Right cardiac atrium (tissue), 5 donors: ENCODE measurements at regions not wholly inside any gene's neighbourhood (a gene's known extent, or its start where the extent isn't known, plus 50 kb on each side); places are given as distances from the start of the nearest gene placed in this dataset.
"Not testable (repeated sequence)": the region's sequence is repeated elsewhere in the genome, so short reads cannot be mapped to it uniquely, and the experiment has no call there.

Experiments
- ATAC-seq, 2 donors: fragments of 200-7000 bp; cut with Tn5 transposase; one replicate each; pipeline versions ENCODE4 v1.8.0 to v1.9.1; 2020; ENCODE audit warnings: moderate library complexity in 2 of 2, mild to moderate bottlenecking in 1 of 2
- DNase-seq, 3 donors: peaks; one replicate each; pipeline ENCODE4 v3.0.0-alpha.2; 2020
- H3K27ac ChIP-seq: one replicate; pipeline ENCODE4 v1.5.1; 2013; ENCODE audit warnings: mild to moderate bottlenecking, low read length, control low read depth, moderate library complexity
- H3K27me3 ChIP-seq: one replicate; pipeline ENCODE4 v1.6.1; 2013; ENCODE audit not compliant: control insufficient read depth, insufficient read depth
- H3K4me1 ChIP-seq: one replicate; pipeline ENCODE4 v1.6.1; 2013; ENCODE audit warnings: low read length; ENCODE audit not compliant: control insufficient read depth, insufficient read depth
- H3K4me3 ChIP-seq: one replicate; pipeline ENCODE4 v1.5.1; 2013; ENCODE audit warnings: low read length, control low read depth
- H3K9me3 ChIP-seq: one replicate; pipeline ENCODE4 v1.6.1; 2013; ENCODE audit warnings: low read length; ENCODE audit not compliant: control insufficient read depth
- WGBS: extraction: QIAGEN DNeasy Blood & Tissue Kit; methylation state at CpG from one replicate; pipeline ENCODE4 v1.1.7; 2013; 5-methylcytosine and 5-hydroxymethylcytosine counted together
- intact Hi-C, 4 donors: fragments of 100-400 bp; cut with DNase I; formaldehyde crosslinking; loops; one replicate each; pipeline versions ENCODE4 v1.11.0 to v1.14.0; 2022 to 2023
- donor health status: healthy with polysubstance abuse.
- donor health status: DM: no; HTN: yes; CAD: no.
- donor health status: DM: no; HTN: no; CAD: no.
- donor health status: DM: no; HTN: yes; CAD: no; lungs with severe emphysema.
- donor health status: DM: yes; HTN: yes; CAD: no.

- no peak for DNase-seq
- Histone ChIP-seq H3K4me1 (no peaks in the 10 kb centered on the region), H3K27me3 (no peaks in the 10 kb centered on the region), H3K9me3 (no peaks in the 10 kb centered on the region), H3K27ac (no peak overlapping the region), H3K4me3 (no peak overlapping the region)
- intact Hi-C loops: loop anchor here in 1 of 4 donors (10.0 kb wide), 1 partner anchor 548 kb away; no protein-coding TSS in a partner anchor
- ATAC-seq: no peak
- WGBS: 96% methylated on average over 6 of the region's 6 CpGs
These were observed 66.8 kb upstream of the SEC11C start for GRCh38 chr18:59072727-59073421.

DNA sequence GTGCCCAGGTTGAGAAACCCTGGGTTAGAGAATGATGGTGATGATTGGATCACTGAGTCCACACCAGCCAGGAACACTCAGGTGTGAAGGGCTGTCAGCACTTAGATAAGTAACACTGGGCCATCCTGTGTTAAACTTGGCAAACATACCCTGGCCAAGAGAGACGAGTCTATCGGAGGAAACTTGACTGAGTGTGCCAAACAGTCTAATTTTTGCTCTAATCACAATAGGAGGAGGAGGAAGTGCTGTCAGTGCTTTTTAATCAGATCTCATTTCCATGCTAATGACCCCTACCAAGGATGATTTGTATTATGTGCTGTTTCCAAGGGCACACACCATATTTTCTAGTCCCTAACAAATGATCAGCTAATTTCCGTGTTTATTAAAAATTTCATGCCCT lies 63.8 kb upstream of the SEC11C start:
- intact Hi-C loops: loop anchor here in 1 of 4 donors (10.0 kb wide), 1 partner anchor 551 kb away; no protein-coding TSS in a partner anchor
- Histone ChIP-seq H3K27ac (no peak overlapping the region), H3K27me3 (no peaks in the 10 kb centered on the region), H3K4me1 (no peaks in the 10 kb centered on the region), H3K9me3 (no peaks in the 10 kb centered on the region), H3K4me3 (no peak overlapping the region)
- ATAC-seq (peak; percentile 80 to 83), DNase-seq (no peak)
- WGBS: 26% methylated on average over 3 of the region's 3 CpGs

GRCh38 chr18:59079264-59079663 lies 60.4 kb upstream of the SEC11C start:
- ATAC-seq (no peak), DNase-seq (no peak)
- no peak overlapping the region for H3K4me3 ChIP-seq
- no peaks in the 10 kb centered on the region for H3K4me1 ChIP-seq
- no peak overlapping the region for H3K27ac ChIP-seq
- H3K27me3 ChIP-seq: no peaks in the 10 kb centered on the region
- no peaks in the 10 kb centered on the region for H3K9me3 ChIP-seq
- 93% methylated on average over 4 of the region's 4 CpGs for WGBS
- intact Hi-C loops: loop anchor here in 1 of 4 donors (10.0 kb wide), 1 partner anchor 554 kb away; no protein-coding TSS in a partner anchor

DNA sequence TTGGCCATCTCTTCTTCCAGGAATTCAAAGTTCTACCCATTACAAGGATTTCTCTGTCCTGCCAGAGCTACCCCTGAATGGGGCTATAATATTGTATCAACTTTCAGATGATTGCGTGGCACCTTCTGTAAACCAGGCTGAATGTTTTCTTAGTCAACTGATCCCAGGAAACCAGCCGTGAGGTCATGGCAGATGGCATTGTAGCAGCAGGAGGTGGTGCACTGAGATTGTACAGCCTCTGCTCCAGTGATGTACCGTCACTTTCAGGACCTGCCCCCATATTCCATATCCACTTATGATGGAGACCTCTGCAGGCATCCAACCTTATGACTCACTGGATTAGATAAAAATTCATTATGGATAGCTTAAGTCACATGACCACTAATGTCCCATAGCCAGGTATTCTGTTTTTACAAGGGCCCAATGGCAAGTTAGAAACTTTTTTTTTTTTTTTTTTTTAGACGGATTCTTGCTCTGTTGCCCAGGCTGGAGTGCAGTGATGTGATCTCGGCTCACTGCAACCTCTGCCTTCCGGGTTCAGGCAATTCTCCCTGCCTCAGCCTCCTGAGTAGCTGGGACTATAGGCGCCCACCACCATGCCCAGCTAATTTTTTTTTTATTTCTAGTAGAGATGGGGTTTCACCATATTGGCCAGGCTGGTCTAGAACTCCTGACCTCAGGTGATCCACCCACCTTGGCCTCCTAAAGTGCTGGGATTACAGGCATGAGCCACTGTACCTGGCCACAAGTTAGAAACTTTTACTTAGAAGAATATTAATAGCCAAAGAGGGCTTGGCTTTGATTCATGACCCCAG lies 59.8 kb upstream of the SEC11C start:
- intact Hi-C loops: loop anchor here in 1 of 4 donors (10.0 kb wide), 1 partner anchor 555 kb away; no protein-coding TSS in a partner anchor
- DNase-seq, H3K4me3 ChIP-seq, H3K27ac ChIP-seq, H3K27me3 ChIP-seq, H3K4me1 ChIP-seq, ATAC-seq, H3K9me3 ChIP-seq: not testable (repeated sequence)
- WGBS: 95% methylated on average over 7 of the region's 7 CpGs

DNA sequence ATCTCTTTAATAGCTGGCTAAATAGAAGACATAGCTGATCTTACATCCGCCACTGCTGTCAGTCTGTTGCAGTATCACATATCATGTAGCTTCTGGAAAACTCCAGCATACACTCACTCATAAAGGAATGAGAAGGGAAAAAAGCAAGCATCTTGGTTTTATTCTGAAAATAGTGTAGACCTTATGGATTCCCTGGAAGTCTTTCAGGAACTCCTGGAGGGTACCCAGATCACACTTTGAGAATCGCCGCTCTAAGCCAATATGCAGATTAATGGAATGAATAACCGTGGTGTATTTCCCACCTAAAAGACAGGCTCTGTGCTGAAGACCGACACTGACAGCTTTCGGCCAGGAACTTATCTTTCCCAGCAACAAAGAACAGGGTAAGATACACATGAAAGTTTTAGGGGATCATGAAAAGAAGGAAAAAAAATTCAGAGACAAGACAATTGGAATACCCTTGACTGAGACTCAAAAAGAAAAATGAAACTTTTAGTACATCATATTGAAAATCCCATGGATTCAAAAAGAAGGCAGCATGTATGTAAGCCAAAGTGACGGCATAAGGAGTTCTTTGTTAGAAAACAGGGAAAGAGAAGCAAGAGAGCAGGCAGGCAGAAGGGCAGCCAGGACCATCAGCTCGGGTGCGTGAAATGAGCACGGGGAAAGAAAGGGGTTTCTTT lies 56.4 kb upstream of the SEC11C start:
- DNase-seq (no peak), ATAC-seq (no peak)
- WGBS: 55% methylated on average over 10 of the region's 10 CpGs
- Histone ChIP-seq H3K9me3 (no peaks in the 10 kb centered on the region), H3K4me1 (no peaks in the 10 kb centered on the region), H3K4me3 (no peak overlapping the region), H3K27me3 (no peaks in the 10 kb centered on the region), H3K27ac (no peak overlapping the region)
- intact Hi-C loops: no loop called here

GRCh38 chr18:59085126-59085794 lies 54.4 kb upstream of the SEC11C start:
- WGBS: 88% methylated on average over 3 of the region's 3 CpGs
- Histone ChIP-seq H3K27ac (no peak overlapping the region), H3K4me3 (no peak overlapping the region), H3K9me3 (no peaks in the 10 kb centered on the region), H3K4me1 (no peaks in the 10 kb centered on the region), H3K27me3 (no peaks in the 10 kb centered on the region)
- no peak for DNase-seq
- intact Hi-C loops: no loop called here
- no peak for ATAC-seq

GRCh38 chr18:59085797-59086196 lies 53.9 kb upstream of the SEC11C start:
- Histone ChIP-seq H3K4me3 (no peak overlapping the region), H3K9me3 (no peaks in the 10 kb centered on the region), H3K4me1 (no peaks in the 10 kb centered on the region), H3K27me3 (no peaks in the 10 kb centered on the region), H3K27ac (no peak overlapping the region)
- 25% methylated on average over 1 of the region's 1 CpG for WGBS
- intact Hi-C loops: no loop called here
- ATAC-seq (no peak), DNase-seq (no peak)

GRCh38 chr18:59086522-59086921 lies 53.2 kb upstream of the SEC11C start:
- Histone ChIP-seq H3K9me3 (no peaks in the 10 kb centered on the region), H3K4me1 (no peaks in the 10 kb centered on the region), H3K4me3 (no peak overlapping the region), H3K27me3 (no peaks in the 10 kb centered on the region), H3K27ac (no peak overlapping the region)
- DNase-seq (no peak), ATAC-seq (no peak)
- intact Hi-C loops: no loop called here
- 60% methylated on average over 4 of the region's 4 CpGs for WGBS

- WGBS: 93% methylated on average over 3 of the region's 3 CpGs
- no peaks in the 10 kb centered on the region for H3K27me3 ChIP-seq
- ATAC-seq (no peak), DNase-seq (no peak)
- H3K4me1 ChIP-seq: no peaks in the 10 kb centered on the region
- H3K27ac ChIP-seq: no peak overlapping the region
- intact Hi-C loops: no loop called here
- H3K9me3 ChIP-seq: no peaks in the 10 kb centered on the region
- H3K4me3 ChIP-seq: no peak overlapping the region
These were observed 52.3 kb upstream of the SEC11C start for GRCh38 chr18:59087391-59087790.
